ENCODE measurements at regions not wholly inside any gene's neighbourhood (a gene's known extent, or its start where the extent isn't known, plus 50 kb on each side); places are given as distances from the start of the nearest gene placed in this dataset.
A peak's percentile ranks its signal among the peaks of the same experiment; 100 is the strongest.

DNA sequence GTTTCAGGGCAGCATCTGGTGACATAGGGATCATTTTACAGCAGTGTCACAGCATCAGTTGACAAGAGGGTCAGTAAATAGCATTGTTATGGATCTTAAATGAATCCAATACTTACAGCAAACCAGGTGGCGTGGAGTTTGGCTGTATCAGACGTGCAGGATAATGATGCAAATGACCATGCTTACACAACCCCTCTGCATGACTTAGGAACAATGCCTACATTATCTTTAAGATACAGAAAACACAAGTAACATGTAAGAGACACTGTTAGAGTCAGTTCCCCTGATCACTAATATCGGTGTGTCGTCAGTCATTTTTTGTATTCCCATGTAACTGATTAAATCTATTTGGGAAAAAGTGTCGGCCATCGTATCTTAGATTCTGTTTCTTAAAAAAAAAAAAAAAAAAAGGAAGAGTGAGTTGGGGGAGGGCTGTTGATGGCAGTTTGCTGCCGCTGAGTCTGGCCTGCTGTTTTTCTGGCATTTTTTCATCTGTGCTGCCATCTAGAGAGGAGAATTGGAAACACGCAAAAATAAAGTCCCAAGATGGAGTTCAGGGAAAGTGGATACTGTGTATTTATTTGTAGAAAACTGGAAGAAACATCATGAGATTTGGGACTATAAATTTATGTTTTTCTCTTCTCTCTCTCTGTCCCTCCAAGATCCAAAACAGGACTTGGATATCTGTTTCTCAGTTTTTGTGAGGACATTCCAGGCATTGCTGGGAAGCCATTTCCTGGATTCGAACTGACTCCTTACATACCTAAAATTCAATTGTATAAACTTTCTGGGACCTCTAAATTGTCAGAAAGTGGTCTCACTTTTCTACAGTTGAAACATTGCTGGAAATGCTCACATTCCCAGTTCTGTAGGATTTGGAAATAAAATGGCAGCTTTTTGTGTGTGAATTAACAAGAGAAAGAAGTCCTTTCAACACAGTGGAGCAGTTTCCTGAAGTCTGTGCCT, 60.3 kb upstream of the AGPS start:
- no peaks in the 10 kb centered on the region for H3K9me3 ChIP-seq (ENCODE audit: control insufficient read depth, low read depth, low read length)
- H4K20me1 ChIP-seq (ENCODE audit: control insufficient read depth, extremely low read depth, insufficient read depth, low read length) = no peaks in the 10 kb centered on the region
- H3K4me2 ChIP-seq (ENCODE audit: control insufficient read depth, extremely low read depth, insufficient read depth, low read depth, low read length) = peak overlapping the region; percentile 45
- H2AFZ ChIP-seq (ENCODE audit: control insufficient read depth, low read length) = peak overlapping the region; percentile 59
- FAIRE-seq (peak; percentile 67), DNase-seq (ENCODE audit: low read depth, low spot score) (no peak)
- TF ChIP-seq CTCF (optimal IDR thresholded peaks at IDR 0.05 in 1 of 3, IDR thresholded peaks at IDR 0.05 in 1 of 3, conservative IDR thresholded peaks at IDR 0.05 in 1 of 3; ENCODE audit: extremely low read depth in 1 of 3, insufficient read depth in 2 of 3, low read length in 3 of 3) (peak; percentile 43 to 75 (median 61)), EZH2 (IDR thresholded peaks at IDR 0.05; ENCODE audit: low read length) (no peak)
- peaks cover 8% of the 10 kb centered on the region for H3K4me1 ChIP-seq (ENCODE audit: control insufficient read depth, extremely low read depth, insufficient read depth, low read length)
- no peaks in the 10 kb centered on the region for H3K36me3 ChIP-seq (ENCODE audit: control insufficient read depth in 2 of 2, extremely low read depth in 1 of 2, insufficient read depth in 2 of 2, low read length in 2 of 2)
- H3K27me3 ChIP-seq (ENCODE audit: control insufficient read depth, extremely low read depth, insufficient read depth, low read length) = no peaks in the 10 kb centered on the region
- dilution Hi-C loops (cut with MboI; ENCODE audit: extremely low pct_ligation_motif_present, low sequenced_read_pairs) = no loop called here
- no peak overlapping the region for H3K27ac ChIP-seq (ENCODE audit: control insufficient read depth, insufficient read depth, low read length)
- H3K79me2 ChIP-seq (ENCODE audit: control insufficient read depth, insufficient read depth, low read length) = no peaks in the 10 kb centered on the region
- no peak overlapping the region for H3K4me3 ChIP-seq (ENCODE audit: control insufficient read depth in 2 of 3, extremely low read depth in 1 of 3, insufficient read depth in 2 of 3, low read depth in 1 of 3, low read length in 3 of 3)
- no peaks in the 10 kb centered on the region for H3K9me1 ChIP-seq (ENCODE audit: control insufficient read depth, extremely low read depth, insufficient read depth, low read length)
- H3K9ac ChIP-seq (ENCODE audit: control insufficient read depth, extremely low read depth, insufficient read depth, low read length) = no peak overlapping the region

- Histone ChIP-seq H2AFZ (ENCODE audit: control insufficient read depth, low read length) (peak overlapping the region; percentile 59), H3K27me3 (ENCODE audit: control insufficient read depth, extremely low read depth, insufficient read depth, low read length) (no peaks in the 10 kb centered on the region), H3K9me1 (ENCODE audit: control insufficient read depth, extremely low read depth, insufficient read depth, low read length) (no peaks in the 10 kb centered on the region), H3K9me3 (ENCODE audit: control insufficient read depth, low read depth, low read length) (no peaks in the 10 kb centered on the region), H3K4me3 (ENCODE audit: control insufficient read depth in 2 of 3, extremely low read depth in 1 of 3, insufficient read depth in 2 of 3, low read depth in 1 of 3, low read length in 3 of 3) (no peak overlapping the region), H3K27ac (ENCODE audit: control insufficient read depth, insufficient read depth, low read length) (no peak overlapping the region), H4K20me1 (ENCODE audit: control insufficient read depth, extremely low read depth, insufficient read depth, low read length) (no peaks in the 10 kb centered on the region), H3K4me1 (ENCODE audit: control insufficient read depth, extremely low read depth, insufficient read depth, low read length) (peaks cover 8% of the 10 kb centered on the region), H3K79me2 (ENCODE audit: control insufficient read depth, insufficient read depth, low read length) (no peaks in the 10 kb centered on the region), H3K4me2 (ENCODE audit: control insufficient read depth, extremely low read depth, insufficient read depth, low read depth, low read length) (no peak overlapping the region), H3K36me3 (ENCODE audit: control insufficient read depth in 2 of 2, extremely low read depth in 1 of 2, insufficient read depth in 2 of 2, low read length in 2 of 2) (no peaks in the 10 kb centered on the region), H3K9ac (ENCODE audit: control insufficient read depth, extremely low read depth, insufficient read depth, low read length) (no peak overlapping the region)
- dilution Hi-C loops (cut with MboI; ENCODE audit: extremely low pct_ligation_motif_present, low sequenced_read_pairs) = no loop called here
- peak; percentile 58 for FAIRE-seq
- no peak for TF ChIP-seq EZH2 (IDR thresholded peaks at IDR 0.05; ENCODE audit: low read length)
- TF ChIP-seq CTCF (optimal IDR thresholded peaks at IDR 0.05 in 1 of 3, IDR thresholded peaks at IDR 0.05 in 1 of 3, conservative IDR thresholded peaks at IDR 0.05 in 1 of 3; ENCODE audit: extremely low read depth in 1 of 3, insufficient read depth in 2 of 3, low read length in 3 of 3) = no peak
- DNase-seq (ENCODE audit: low read depth, low spot score) = no peak
Measured at GRCh38 chr2:177332992-177333388, 59.6 kb upstream of the AGPS start.

Data from keratinocyte (primary cell).